Thyroid gland (tissue), 4 donors: ENCODE measurements at regions not wholly inside any gene's neighbourhood (a gene's known extent, or its start where the extent isn't known, plus 50 kb on each side); places are given as distances from the start of the nearest gene placed in this dataset.

Source experiments
- POLR2A ChIP-seq, 2 donors: fragments of 450-650 bp; IDR thresholded peaks; one replicate each; pipeline ENCODE4 v1.6.1; 2017; ENCODE audit warnings: antibody characterized with exemption in 2 of 2, mild to moderate bottlenecking in 2 of 2, moderate library complexity in 1 of 2
- TF ChIP-seq, protein P1 (sequence below), 6 experiments: fragments of 200-600 bp in 3 of 6; fragments of 450-650 bp in 3 of 6; sonication (generic) in 3 of 6; IDR thresholded peaks; one replicate each; pipeline ENCODE4 v1.5.1; 2016 to 2019; ENCODE audit warnings: antibody characterized with exemption in 6 of 6, mild to moderate bottlenecking in 2 of 6, inconsistent platforms in 1 of 6, moderate library complexity in 1 of 6

DNA sequence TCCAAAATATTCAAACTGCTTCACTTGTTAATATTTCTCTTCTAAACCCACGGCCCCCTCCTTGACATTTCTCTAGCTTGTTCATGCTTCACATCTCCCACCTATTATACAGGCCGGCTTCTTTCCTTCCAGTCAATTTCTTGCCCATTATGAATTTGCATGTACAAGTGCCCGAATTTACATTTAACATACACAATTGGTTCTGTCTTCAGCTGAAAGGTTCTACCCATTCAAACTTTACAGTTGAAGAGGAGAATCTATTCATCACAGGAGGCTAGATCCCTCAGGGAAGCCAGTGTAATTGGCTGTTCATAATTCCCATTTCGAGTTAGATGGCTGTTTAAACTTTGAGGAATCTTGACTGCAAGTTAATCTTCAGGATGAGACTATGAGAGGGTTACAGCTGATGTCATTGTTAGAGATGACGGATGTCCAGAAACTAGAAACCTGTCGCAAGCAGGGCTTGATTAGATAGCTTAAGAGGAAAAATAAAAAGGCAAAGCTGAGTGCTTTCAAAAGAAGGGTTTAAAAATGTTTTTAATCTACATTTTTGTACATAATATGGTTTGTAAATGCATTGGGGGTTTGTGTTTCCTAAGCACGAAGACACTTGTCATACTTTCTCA lies 157.0 kb downstream of the ADSS2 start:
- TF ChIP-seq, protein P1, sequence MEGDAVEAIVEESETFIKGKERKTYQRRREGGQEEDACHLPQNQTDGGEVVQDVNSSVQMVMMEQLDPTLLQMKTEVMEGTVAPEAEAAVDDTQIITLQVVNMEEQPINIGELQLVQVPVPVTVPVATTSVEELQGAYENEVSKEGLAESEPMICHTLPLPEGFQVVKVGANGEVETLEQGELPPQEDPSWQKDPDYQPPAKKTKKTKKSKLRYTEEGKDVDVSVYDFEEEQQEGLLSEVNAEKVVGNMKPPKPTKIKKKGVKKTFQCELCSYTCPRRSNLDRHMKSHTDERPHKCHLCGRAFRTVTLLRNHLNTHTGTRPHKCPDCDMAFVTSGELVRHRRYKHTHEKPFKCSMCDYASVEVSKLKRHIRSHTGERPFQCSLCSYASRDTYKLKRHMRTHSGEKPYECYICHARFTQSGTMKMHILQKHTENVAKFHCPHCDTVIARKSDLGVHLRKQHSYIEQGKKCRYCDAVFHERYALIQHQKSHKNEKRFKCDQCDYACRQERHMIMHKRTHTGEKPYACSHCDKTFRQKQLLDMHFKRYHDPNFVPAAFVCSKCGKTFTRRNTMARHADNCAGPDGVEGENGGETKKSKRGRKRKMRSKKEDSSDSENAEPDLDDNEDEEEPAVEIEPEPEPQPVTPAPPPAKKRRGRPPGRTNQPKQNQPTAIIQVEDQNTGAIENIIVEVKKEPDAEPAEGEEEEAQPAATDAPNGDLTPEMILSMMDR (IDR thresholded peaks at IDR 0.05), result no peak
- no peak for TF ChIP-seq POLR2A (IDR thresholded peaks at IDR 0.05)
